NCI-H187 (cell line): ENCODE measurements at regions not wholly inside any gene's neighbourhood (a gene's known extent, or its start where the extent isn't known, plus 50 kb on each side); places are given as distances from the start of the nearest gene placed in this dataset.
"Not testable (repeated sequence)": the region's sequence is repeated elsewhere in the genome, so short reads cannot be mapped to it uniquely, and the experiment has no call there.

Source experiments
- DNase-seq, 2 experiments: peaks; one replicate each; lab custom pipeline; 2025; lab: John Stamatoyannopoulos, UW

DNA sequence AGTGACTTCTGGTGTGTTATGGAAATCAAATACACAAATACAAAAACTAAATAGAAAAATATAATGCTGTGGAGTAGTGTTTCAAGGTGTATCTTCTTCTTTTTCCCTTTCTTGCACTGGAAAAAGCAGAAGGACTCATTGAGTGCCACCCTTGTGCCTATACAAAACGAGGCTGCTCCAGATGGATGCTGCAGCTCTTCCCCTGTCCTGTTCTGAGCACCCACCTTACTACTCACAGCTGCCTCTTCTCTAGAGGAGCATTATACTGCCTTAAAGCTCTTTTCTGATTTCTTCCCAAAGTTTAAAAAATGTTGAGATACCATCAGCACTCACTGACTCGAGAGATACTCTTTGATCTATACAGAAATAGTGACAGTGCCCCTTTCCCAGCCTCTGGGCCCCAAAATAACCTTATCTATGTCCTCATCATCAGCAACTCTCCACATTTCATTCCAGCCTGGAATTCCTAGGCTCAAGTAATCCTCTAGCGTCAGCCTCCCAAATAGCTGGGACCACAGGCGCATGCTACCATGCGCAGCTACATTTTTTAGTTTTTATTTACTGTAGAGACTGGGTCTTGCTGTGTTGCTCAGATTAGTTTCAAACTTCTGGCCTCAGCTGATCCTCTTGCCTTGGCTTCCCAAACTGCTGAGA is 1356.1 kb upstream of the NRXN1 start:
- DNase-seq = no peak

DNA sequence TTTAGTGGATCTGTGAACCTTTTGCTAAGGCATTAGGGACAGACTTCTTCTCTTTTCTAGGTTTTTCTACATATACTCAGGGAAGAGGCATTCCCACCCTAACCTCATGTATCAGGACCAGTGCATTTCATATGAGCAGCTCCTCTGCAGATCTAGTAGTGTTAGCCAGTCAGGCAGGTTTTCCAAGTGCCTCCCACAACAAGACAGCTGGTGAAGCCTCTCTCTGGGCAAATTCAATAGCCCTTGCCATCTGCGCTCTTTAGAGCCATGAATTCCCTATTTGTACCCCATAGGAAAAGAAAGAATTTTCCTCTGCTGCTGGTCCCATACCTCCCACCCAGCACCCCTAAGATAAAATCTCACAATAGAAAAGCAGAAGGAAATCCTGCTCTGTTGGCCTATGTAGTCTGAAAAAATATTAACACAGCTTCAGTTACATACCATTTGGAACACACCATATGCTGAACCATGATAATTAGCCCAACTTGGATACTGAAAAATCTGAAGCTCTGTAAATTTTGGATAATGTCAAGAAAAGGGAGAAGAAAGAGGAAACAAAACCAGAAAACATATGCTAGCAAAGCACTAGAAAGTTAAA is 1354.6 kb upstream of the NRXN1 start:
- no peak for DNase-seq

DNA sequence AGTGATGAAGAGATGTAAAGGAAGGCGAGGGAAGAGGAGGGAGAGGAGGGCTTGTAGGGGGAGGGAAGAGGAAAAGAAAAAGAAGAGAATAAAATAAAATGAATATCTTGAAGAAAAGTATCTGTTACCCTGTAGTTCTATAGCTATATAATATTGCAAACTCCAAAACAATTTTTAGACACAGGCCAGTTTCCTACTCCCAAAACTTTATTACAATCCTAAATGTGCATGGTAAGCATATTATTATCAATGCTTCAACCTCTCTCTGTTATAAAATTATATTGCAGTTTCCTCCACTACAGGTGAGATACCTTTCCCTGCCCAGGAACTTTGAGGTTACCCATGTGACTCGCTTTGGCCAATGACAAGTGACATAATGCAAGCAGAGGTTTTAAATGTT is 1351.6 kb upstream of the NRXN1 start:
- DNase-seq = no peak

DNA sequence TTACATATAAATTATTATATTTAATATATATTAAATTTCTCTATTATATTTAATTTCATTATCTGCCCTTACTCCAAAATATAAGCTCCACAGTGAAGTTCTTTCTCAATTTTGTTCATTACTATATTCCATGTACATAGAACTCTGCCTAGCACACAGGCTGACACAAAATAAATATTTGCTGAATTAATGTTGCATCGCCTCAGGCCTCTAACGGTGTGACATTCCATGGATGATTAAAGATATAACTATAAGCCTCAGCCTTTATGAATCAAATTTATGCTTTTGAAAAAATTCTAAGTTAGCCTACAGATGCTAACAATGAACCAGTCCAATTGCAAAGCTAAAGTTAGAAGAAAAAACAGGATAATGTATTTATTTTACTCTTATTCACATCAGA is 1337.2 kb upstream of the NRXN1 start:
- no peak for DNase-seq

DNA sequence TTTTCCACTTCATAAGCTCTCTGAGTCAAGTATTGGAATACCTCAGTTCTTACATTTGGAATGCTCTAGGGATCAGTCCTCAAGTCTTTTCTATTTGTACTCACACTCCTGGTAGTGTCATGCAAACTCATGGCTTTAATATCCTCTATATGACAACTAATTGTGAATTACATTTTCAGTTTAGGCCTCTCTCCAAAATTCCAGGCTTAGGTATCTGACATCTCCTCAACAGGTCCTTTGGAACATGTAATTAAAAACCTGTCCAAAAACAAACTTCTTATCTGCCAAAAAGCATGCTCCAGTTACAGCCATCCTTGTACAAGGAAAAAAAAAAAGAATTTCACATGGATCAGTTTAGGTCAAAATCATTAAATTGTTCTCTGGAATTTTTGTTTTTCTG is 1336.2 kb upstream of the NRXN1 start:
- DNase-seq = no peak

DNA sequence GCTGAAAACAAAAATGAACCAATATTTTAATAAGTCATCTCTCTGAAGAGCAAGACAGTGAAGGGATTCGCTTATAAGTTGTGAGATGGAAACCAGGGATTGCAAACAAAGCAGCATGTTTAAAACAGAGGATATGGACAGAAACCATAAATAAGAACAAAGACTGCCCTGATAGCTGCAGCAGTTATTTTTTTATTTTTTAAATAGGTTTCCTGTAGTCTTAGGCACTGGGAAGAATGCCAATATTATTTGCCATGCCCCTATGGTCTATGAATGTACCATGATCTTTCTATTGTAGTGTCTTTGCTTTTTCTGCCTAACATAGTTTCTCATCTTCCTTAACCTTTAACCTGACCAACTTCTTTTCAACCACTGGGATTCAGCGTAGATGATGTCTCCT is 1334.0 kb upstream of the NRXN1 start:
- no peak for DNase-seq

DNA sequence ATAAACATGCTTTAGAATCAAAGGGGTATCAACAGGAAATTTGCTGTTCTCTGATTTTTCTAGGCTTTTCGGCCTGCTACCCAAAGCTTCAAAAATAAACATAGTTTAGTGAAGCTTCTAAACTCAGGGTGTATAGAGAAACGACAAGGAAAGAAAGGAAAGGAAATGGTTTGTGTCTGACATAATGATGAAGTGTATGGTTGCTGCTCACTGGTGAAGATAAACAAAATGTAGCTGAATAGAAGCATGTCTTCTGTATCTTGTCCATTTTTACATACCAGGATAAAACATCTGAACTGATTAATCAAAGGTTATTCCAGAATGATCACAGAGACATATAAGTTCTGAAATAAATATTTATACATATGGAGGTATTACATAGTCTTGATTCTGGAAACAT is 1324.6 kb upstream of the NRXN1 start:
- no peak for DNase-seq

DNA sequence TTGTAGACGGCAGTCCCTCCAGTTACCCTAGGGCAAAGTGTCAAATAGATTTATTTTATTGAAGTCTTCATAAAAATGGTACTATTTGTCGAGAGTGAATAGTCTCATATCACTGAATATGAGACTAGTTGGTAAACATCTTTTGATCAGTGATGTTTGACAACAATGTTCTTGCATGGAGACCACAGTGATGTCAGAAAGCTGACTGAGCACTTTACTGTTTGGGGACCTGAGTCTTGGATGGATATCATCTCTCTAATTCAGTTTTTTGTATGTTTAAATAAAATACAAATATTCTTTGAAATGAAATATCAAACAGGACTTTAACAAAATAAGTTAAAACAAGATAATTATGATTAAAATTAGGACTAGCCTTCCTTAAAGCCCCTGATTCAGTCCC is 1315.4 kb upstream of the NRXN1 start:
- no peak for DNase-seq

DNA sequence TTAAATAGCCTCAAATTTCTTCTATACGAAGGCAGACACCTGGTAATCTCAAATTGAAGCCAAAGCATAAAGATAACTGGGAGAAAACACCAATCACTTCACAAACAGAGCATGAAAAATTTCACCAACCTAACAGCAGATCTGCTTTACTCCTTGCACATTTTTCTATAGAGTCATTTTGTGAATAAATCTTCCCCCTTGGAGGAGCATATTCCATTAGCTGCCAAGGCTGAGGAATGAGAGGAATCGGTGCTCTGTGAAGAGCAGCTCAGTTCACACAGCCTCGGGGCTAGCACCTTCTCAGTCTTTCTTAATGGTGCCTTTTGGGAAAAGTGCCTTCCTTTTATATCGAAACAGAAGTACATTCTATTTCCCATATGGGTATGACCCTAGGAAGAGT is 1313.7 kb upstream of the NRXN1 start:
- no peak for DNase-seq

DNA sequence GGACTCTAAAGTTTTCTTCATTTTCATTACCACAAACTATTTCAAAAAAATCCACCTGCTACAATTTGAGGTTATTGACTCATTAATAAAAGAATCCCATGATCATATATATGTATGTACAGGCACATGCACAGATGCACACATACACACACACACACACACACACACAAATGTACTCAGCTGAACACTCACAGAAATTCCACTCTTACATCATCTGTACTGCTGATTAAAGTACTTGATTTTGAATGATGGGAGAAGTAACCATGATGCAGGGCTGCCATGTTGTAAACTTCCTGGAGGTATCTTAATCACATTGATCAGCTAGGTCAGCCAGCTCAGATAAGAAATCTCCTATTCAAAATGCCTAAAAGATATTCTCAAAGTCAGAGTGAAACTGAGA is 1313.2 kb upstream of the NRXN1 start:
- no peak for DNase-seq

DNA sequence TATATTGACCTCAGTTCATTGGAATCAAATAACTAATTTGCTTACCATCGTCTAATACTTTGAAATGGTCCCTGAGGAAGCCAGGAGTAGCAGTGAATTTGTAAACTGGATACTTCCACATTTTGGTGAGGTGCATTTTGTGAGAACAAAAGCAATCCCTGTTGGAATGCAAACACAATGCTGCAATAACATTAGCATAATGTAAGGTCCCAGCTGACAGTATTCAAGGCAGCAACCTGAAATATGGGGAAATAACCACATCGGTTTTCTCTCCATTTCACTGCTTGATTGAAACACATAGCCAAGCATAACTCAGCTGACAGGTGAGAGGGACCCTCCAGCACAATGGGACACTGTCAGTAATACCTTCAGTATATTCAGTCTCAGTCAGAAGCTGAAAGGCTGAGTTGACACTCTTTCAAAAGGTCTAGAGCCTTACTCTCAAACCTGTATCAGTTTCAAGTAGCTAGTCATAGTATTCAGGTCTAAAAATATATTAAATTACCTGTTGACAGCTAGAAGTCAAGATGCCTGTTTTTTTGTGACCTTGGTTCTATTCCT is 1311.9 kb upstream of the NRXN1 start:
- no peak for DNase-seq

DNA sequence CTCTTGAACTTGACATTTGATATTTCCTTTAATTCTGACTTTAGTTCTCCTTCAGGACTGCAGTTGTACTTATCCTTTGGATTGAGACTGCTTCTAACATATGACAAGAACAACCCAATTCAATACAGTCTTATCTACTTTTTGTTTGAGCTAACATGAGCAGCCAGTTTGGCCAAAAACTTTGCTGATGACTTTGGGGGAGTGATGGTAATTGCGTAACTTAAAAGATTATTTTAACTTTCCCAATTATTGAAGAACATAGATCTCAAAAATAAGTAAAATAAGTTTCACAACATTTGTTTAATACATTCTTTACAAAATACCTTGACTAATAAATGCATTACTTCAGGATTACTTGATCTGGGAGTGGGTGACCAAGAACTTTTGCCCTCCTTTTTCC is 1311.1 kb upstream of the NRXN1 start:
- DNase-seq = no peak

DNA sequence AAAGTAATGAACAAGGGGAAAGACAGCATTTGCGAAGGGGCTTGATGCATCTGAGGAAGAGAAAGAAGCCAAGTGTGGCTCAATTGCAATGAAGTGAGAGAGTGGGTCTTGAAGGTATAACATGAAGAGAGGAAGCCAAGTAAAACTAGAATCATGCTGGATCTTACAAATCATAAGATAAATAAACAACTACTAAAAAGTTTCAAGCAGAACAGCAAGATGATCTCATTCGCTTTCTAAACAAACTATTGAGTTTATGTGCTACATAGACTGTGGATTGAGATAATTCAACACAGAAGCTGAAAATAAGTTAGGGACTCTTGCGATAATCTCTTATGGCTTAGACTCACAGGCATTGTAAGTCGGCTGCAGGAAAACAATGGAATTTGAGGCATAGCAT is 1310.5 kb upstream of the NRXN1 start:
- DNase-seq = no peak

DNA sequence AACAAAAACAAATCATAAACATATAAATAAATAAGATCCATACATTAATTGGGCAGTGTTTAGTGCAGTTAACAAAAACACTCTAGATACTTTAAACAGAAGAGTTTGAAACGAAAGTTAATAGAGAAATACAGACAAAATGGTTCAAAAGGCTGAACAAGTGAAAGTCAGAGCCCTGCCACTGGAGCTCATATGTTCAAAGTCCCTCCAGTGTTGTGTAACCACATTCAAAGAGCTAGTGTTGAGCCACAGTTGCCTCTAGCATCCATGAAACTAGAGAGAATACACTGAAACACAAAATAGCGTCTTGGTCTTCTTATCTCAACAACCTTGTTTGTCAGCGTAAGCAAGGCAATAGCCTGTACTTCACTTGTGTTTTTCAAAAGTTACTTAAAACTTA is 1309.8 kb upstream of the NRXN1 start:
- no peak for DNase-seq

DNA sequence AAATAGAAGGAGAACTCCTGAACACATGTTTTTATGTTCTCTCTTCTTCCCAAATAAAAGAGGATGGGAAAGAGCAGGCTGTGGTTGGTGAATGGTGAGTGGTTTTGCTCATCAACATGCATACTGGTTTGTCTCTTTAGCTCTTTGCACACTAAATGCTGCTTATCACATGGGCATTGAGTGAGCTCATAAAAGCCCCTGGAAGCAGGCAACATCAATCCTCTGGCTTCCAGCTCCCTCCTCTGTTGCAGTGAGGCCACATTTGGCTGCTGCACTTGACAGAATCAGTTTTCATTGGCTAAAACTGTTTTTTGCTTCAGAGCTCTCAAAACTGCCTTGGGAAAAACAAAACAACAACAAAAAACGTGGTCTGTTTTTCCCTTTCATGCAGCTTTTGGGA is 1308.2 kb upstream of the NRXN1 start:
- no peak for DNase-seq

DNA sequence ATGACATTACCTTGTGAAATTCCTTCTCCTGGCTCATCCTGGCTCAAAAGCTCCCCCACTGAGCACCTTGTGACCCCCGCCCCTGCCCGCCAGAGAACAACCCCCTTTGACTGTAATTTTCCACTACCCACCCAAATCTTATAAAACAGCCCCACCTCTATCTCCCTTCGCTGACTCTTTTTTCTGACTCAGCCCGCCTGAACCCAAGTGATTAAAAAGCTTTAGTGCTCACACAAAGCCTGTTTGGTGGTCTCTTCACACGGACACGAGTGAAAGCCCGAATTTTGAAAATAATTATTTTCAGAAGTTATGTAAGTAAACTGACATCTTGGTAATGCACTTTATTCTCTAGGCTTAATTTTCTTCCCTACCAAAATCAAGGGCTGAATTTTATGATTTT is 1305.9 kb upstream of the NRXN1 start:
- DNase-seq = not testable (repeated sequence)

DNA sequence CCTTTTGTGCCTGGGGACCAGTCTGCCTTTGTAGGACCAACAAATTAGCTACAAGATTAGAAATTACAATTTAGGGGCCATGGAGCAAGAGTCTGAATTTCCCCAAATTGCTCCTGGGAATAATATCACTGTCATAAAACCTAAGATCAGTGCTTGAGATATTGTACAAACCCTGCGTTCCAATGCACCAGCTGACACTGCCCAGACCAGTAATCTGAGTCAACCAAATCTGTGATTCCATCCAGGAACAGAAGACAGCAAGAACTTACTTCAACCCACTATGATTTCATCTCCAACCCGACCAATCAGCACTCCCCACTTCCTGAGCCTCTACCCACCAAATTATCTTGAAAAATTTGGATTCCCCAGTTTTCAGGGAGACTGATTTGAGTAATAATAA is 1305.0 kb upstream of the NRXN1 start:
- no peak for DNase-seq

DNA sequence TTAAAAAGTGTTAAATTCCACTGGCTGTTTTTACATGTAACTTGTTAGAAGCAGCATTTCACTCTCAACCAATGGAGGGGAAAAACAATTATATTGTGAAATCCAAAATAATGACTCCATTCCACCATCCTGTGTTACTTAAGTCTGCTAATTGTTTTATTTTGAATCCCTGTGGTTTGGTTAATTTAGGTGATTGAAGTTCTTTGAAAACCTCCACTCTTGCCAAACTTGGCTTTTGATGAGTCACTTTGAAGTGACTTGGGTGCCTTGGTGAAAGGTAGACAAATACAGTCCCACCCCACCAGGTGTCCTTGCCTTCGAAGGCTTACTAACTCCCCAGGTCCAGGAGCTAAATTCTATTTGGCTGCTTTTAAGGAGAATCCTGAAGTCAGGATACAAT is 1303.8 kb upstream of the NRXN1 start:
- no peak for DNase-seq

DNA sequence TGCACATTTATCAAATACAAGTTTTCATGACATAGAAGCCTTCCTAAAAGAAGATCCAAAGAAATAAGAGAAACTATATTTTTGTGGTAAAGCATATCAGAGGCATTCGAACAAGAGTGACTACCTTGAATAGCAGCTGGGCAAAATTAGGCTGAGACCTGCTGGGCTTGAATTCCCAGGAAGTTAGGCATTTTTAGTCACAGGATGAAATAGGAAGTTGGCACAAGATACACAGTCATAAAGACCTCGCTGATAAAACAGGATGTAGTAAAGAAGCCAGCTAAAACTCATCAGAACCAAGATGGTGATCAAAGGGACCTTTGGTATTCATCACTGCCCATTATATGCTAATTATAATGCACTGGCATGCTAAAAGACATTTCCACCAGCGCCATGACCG is 1302.3 kb upstream of the NRXN1 start:
- DNase-seq = no peak

DNA sequence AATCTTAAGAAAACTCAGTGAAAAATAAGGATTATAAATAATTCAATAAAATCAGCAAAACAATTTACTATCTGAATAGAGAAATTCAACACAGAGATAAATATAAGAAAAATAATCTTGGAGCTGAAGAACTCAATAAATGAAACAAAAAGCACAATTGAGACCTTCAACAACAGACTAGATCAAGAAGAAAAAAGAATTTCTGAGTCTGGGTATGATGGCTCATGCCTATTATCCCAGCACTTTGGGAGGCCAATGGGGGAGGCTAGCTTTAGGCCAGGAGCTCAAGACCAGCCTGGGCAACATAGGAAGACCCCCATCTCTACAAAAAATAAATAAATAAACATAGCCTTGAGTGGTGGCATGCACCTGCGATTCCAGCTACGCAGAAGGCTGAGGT is 1295.7 kb upstream of the NRXN1 start:
- no peak for DNase-seq

DNA sequence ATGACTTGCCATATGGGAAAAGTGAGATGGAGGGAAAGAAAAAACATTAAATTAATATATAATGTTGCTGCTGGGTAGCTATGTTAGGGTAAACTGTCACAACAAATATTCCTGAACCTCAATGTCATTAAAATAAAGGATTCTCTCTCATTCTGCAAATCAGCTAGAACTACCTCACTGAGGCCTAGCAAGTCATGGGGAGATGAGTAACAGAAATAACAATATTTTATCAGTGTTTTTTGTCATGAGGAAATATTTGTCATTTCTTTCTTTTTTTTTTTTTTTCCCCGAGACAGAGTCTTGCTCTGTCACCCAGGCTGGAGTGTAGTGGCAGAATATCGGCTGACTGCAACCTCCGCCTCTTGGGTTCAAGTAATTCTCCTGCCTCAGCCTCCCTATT is 1282.3 kb upstream of the NRXN1 start:
- DNase-seq = no peak

DNA sequence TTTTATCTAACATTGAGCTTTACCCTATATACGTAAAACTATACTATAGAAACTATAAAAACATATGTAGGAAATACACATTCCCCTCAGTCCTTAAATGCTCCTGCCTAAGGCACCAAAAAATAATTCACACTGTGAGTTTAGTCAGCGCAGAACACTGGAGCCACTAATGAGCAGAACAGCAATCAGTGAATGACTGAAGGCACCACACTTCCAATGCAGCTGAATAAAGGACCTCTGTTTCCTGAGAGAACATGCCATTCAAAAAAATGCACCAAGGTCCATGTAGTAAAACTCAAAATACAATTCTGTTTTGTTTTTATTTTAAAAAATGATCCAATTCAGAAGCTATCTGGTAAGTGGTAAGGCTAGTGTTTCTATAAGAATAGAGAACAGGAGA is 1280.6 kb upstream of the NRXN1 start:
- no peak for DNase-seq

DNA sequence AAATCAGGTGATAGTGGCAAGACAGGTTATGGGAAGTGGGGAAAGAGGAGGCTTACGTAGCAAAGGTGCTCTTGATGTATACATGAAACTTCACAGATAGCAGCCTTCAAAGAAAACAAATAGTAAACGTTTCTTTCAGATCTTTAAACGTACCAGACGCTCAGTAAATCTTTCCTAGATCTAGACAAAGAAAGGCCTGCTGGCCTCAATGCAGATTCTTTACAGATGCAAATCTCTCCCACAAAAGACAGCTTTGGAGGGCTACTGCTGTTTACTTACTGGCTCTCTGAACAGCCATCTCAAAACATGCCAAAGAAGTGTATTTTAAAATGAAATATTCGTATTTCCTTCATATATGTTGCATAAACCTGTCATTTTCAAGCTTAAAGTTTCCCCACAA is 1279.9 kb upstream of the NRXN1 start:
- DNase-seq = no peak

DNA sequence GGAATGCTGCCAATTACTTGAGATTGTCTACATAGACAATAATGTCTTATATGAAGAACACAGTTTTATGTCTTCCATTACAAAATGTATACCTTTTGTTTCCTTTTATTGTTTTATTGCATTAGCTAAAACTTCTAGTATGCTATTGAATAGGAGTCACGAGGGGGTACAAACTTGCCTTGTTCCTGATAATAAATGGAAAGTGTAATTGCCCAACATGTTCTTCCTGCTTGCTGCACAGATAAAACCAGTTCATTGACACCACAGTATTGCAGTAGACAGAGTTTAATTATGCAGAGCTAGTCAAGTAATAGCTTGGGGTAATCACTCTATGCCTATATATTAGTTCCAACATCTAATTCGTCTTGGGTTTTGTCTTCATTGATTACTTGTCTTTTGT is 1276.2 kb upstream of the NRXN1 start:
- DNase-seq = no peak
